ENCODE measurements at regions not wholly inside any gene's neighbourhood (a gene's known extent, or its start where the extent isn't known, plus 50 kb on each side); places are given as distances from the start of the nearest gene placed in this dataset.

- DNase-seq, result peak; percentile 57
- intact Hi-C loops (cut with DNase I; ENCODE audit: low total_unique reads), result no loop called here
- no peaks in the 10 kb centered on the region for H3K27me3 ChIP-seq
- no peak overlapping the region for H3K4me3 ChIP-seq
- peaks cover 11% of the 10 kb centered on the region for H3K4me1 ChIP-seq
- H3K9me3 ChIP-seq, result no peaks in the 10 kb centered on the region
- WGBS, 2 donors, result 31 to 38% methylated on average over 16 to 17 of the region's 17 CpGs
- no peaks in the 10 kb centered on the region for H3K36me3 ChIP-seq (ENCODE audit: low read depth, missing control alignments)
- no peak for TF ChIP-seq POLR2A (IDR thresholded peaks at IDR 0.05)
- no peak for TF ChIP-seq CTCF (IDR thresholded peaks at IDR 0.05)
- H3K27ac ChIP-seq, result no peak overlapping the region
These were observed 92.2 kb upstream of the SPRY1 start for GRCh38 chr4:123304151-123304964.

- no peak for DNase-seq
- intact Hi-C loops (cut with DNase I; ENCODE audit: low total_unique reads), result no loop called here
- Histone ChIP-seq H3K27ac (no peak overlapping the region), H3K4me3 (no peak overlapping the region), H3K4me1 (peaks cover 11% of the 10 kb centered on the region), H3K27me3 (no peaks in the 10 kb centered on the region), H3K36me3 (ENCODE audit: low read depth, missing control alignments) (no peaks in the 10 kb centered on the region), H3K9me3 (no peaks in the 10 kb centered on the region)
- TF ChIP-seq CTCF (IDR thresholded peaks at IDR 0.05), result no peak
- TF ChIP-seq POLR2A (IDR thresholded peaks at IDR 0.05), result no peak
- WGBS, 2 donors, result 78 to 91% methylated on average over 6 of the region's 6 CpGs
These were observed 90.9 kb upstream of the SPRY1 start for GRCh38 chr4:123305736-123306135.

- DNase-seq, result no peak
- no peak for TF ChIP-seq POLR2A (IDR thresholded peaks at IDR 0.05)
- TF ChIP-seq CTCF (IDR thresholded peaks at IDR 0.05), result no peak
- Histone ChIP-seq H3K9me3 (no peaks in the 10 kb centered on the region), H3K4me3 (no peak overlapping the region), H3K27me3 (no peaks in the 10 kb centered on the region), H3K36me3 (ENCODE audit: low read depth, missing control alignments) (no peaks in the 10 kb centered on the region), H3K4me1 (peaks cover 11% of the 10 kb centered on the region), H3K27ac (no peak overlapping the region)
- 76 to 78% methylated on average over 2 of the region's 2 CpGs for WGBS, 2 donors
- intact Hi-C loops (cut with DNase I; ENCODE audit: low total_unique reads), result no loop called here
These were observed 89.8 kb upstream of the SPRY1 start for GRCh38 chr4:123306769-123307168.

DNA sequence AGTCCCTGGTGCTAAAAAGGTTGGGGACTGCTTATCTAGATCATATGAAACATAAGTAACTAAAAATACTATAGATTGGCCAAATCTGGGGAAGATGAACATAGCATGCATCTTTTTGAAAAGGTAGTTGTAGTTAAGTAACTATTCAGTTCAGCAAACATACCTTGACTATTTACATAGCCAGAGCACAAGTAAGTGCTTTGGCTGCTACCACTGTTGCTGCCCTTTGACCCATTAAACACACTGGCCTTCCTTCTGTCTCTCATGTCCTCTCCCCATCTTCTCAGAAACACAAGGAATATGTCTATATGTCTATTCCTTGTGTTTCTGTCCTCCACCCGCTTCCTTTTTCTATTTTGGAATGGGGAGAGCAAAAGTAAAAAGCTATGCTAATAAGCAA, 87.9 kb upstream of the SPRY1 start:
- intact Hi-C loops (cut with DNase I; ENCODE audit: low total_unique reads), result no loop called here
- H3K9me3 ChIP-seq, result no peaks in the 10 kb centered on the region
- WGBS, 2 donors, result 88 to 100% methylated on average over 1 of the region's 1 CpG
- H3K36me3 ChIP-seq (ENCODE audit: low read depth, missing control alignments), result no peaks in the 10 kb centered on the region
- no peaks in the 10 kb centered on the region for H3K27me3 ChIP-seq
- peaks cover 11% of the 10 kb centered on the region for H3K4me1 ChIP-seq
- no peak for DNase-seq
- H3K4me3 ChIP-seq, result no peak overlapping the region
- TF ChIP-seq POLR2A (IDR thresholded peaks at IDR 0.05) (no peak), CTCF (IDR thresholded peaks at IDR 0.05) (no peak)
- H3K27ac ChIP-seq, result no peak overlapping the region

GRCh38 chr4:123312116-123312515, 84.5 kb upstream of the SPRY1 start:
- no peaks in the 10 kb centered on the region for H3K9me3 ChIP-seq
- 91 to 94% methylated on average over 1 of the region's 1 CpG for WGBS, 2 donors
- H3K27me3 ChIP-seq, result no peaks in the 10 kb centered on the region
- intact Hi-C loops (cut with DNase I; ENCODE audit: low total_unique reads), result no loop called here
- peaks cover 7% of the 10 kb centered on the region for H3K4me1 ChIP-seq
- TF ChIP-seq POLR2A (IDR thresholded peaks at IDR 0.05) (no peak), CTCF (IDR thresholded peaks at IDR 0.05) (no peak)
- no peak overlapping the region for H3K4me3 ChIP-seq
- H3K36me3 ChIP-seq (ENCODE audit: low read depth, missing control alignments), result no peaks in the 10 kb centered on the region
- no peak for DNase-seq
- no peak overlapping the region for H3K27ac ChIP-seq

Data from testis (tissue), 2 donors.